Mesothelial cell of epicardium (in vitro differentiated cells): ENCODE measurements at regions not wholly inside any gene's neighbourhood (a gene's known extent, or its start where the extent isn't known, plus 50 kb on each side); places are given as distances from the start of the nearest gene placed in this dataset.

ENCODE experiments used
- DNase-seq, 2 experiments: peaks; one replicate each; pipeline ENCODE4 v3.0.0; 2021; ENCODE audit warnings: low spot score in 2 of 2; ENCODE audit not compliant: unreplicated experiment in 2 of 2
- H3K27ac Mint-ChIP-seq: 2 replicates; pipeline ENCODE4 v1.8.0; 2021; ENCODE audit warnings: mixed read lengths
- H3K27me3 Mint-ChIP-seq: 2 replicates; pipeline ENCODE4 v1.8.0; 2021; ENCODE audit warnings: low read depth, mixed read lengths
- H3K36me3 Mint-ChIP-seq: 2 replicates; pipeline ENCODE4 v1.8.0; 2021; ENCODE audit warnings: mixed read lengths
- H3K4me1 Mint-ChIP-seq: 2 replicates; pipeline ENCODE4 v1.8.0; 2021; ENCODE audit warnings: mixed read lengths
- H3K4me3 Mint-ChIP-seq: 2 replicates; pipeline ENCODE4 v1.8.0; 2021; ENCODE audit warnings: mild to moderate bottlenecking, moderate library complexity, mixed read lengths
- H3K9me3 Mint-ChIP-seq: 2 replicates; pipeline ENCODE4 v1.8.0; 2021; ENCODE audit warnings: mixed read lengths
- TF ChIP-seq, protein P1 (sequence below): fragments of 200-600 bp; sonication (generic); IDR thresholded peaks from one replicate; pipeline ENCODE4 v1.5.0; 2021; ENCODE audit warnings: antibody characterized with exemption; ENCODE audit not compliant: unreplicated experiment

DNA sequence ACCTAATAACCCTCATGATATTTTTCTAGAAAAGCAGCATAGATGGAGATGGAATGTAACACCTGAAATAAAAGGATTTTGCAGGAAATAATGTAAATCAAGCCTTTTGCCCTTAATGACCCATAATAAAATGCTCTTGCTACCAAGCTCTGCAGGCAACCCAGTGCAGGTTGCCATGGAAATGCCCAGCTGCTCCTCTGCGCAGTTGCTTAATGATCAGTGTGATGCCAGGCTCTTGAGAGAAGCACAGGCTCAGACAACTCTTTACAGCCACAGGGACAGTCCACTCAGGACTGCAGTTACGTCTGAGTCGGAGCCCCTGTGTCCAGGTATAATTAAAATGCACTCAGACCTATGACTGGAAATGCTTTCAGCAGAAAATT, 165.5 kb downstream of the LACC1 start:
- H3K36me3 Mint-ChIP-seq = no peaks in the 10 kb centered on the region
- no peak for DNase-seq
- no peak overlapping the region for H3K4me3 Mint-ChIP-seq
- H3K9me3 Mint-ChIP-seq = no peaks in the 10 kb centered on the region
- no peak overlapping the region for H3K27ac Mint-ChIP-seq
- H3K27me3 Mint-ChIP-seq = peaks cover 9% of the 10 kb centered on the region
- no peaks in the 10 kb centered on the region for H3K4me1 Mint-ChIP-seq
- TF ChIP-seq, protein P1, sequence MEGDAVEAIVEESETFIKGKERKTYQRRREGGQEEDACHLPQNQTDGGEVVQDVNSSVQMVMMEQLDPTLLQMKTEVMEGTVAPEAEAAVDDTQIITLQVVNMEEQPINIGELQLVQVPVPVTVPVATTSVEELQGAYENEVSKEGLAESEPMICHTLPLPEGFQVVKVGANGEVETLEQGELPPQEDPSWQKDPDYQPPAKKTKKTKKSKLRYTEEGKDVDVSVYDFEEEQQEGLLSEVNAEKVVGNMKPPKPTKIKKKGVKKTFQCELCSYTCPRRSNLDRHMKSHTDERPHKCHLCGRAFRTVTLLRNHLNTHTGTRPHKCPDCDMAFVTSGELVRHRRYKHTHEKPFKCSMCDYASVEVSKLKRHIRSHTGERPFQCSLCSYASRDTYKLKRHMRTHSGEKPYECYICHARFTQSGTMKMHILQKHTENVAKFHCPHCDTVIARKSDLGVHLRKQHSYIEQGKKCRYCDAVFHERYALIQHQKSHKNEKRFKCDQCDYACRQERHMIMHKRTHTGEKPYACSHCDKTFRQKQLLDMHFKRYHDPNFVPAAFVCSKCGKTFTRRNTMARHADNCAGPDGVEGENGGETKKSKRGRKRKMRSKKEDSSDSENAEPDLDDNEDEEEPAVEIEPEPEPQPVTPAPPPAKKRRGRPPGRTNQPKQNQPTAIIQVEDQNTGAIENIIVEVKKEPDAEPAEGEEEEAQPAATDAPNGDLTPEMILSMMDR = no peak

DNA sequence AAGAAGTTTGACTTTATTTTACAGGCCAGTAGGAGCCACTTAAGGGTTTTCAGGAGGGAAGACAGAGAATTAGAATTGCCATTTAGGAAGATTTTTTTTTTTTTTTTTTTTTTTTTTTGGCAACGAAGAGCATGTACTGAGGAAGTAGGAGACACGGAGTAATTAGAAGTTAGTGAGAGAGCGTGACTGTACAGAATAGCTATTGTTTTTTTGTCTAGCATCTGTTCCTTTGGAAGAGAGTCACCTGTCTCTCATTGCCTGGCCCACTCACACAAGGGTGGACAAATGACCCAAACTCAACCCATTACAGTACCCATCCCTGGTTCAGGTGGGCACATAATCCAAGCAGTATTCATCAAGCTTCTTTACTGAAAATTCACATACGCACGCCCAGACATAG, 166.7 kb downstream of the LACC1 start:
- TF ChIP-seq, protein P1 = no peak
- H3K4me3 Mint-ChIP-seq = no peak overlapping the region
- peaks cover 2% of the 10 kb centered on the region for H3K4me1 Mint-ChIP-seq
- H3K27ac Mint-ChIP-seq = no peak overlapping the region
- no peak for DNase-seq
- H3K36me3 Mint-ChIP-seq = no peaks in the 10 kb centered on the region
- H3K9me3 Mint-ChIP-seq = no peaks in the 10 kb centered on the region
- peaks cover 9% of the 10 kb centered on the region for H3K27me3 Mint-ChIP-seq

DNA sequence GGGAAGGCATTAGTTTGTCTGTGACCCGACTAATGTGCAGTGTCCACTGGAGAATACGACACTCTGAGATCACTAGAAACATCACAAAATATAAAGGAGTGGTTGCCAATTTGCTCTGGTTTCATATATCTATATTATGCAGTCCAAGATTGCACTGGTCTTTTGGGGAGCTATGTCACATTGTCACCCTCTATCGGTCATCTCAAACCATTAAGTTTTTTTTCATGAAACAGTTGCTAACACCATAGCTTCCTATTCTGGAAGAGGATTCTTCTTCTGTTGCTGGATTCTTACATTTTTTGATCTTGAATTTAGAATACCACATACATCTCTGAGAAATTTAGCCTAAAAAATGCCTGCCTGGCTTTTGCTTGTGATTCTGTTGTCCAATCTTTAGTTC, 168.6 kb downstream of the LACC1 start:
- Mint-ChIP-seq H3K9me3 (no peaks in the 10 kb centered on the region), H3K4me1 (peaks cover 18% of the 10 kb centered on the region), H3K4me3 (no peak overlapping the region), H3K36me3 (no peaks in the 10 kb centered on the region), H3K27ac (no peak overlapping the region), H3K27me3 (peaks cover 9% of the 10 kb centered on the region)
- TF ChIP-seq, protein P1 = no peak
- no peak for DNase-seq

DNA sequence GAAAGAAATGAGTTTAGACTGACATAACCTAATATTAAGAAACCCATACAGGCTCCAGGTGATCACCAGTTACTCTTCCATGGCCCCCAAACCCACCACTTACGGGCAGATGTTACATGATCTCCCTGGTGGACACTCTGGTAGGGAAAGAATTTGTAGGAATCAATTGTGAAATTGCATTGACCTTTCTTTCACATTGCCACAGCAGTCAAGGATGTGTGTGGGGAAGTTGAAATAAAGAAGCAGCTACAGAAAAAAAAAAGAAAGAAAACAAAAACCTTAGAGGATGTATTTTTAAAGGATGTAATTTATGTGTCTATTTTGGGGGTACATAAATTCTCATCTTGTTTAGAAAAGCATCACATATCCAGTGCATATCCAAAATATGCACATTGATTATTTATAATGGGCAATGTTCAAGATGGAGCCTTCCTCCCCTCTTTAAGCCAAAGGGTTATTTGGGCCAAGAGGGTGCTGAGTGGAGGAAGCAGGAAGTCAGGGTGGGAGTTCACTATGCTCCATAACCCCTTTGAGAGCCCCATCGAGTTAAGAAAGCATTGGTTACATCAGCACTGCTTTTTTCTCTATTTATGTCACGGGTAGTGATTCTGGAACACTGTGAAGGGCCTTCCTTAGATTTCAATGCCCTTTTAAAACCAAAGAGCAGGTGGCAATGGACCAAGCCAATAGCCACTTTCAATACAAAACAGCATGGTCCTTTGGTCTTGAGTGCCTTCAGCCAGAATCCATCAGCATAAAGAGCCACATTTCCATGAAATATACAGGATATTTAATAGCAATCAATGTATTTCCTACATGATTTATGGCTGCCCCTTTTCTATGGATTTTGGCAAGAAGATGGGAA, 169.6 kb downstream of the LACC1 start:
- H3K9me3 Mint-ChIP-seq = no peaks in the 10 kb centered on the region
- H3K36me3 Mint-ChIP-seq = no peaks in the 10 kb centered on the region
- H3K4me3 Mint-ChIP-seq = no peak overlapping the region
- peaks cover 9% of the 10 kb centered on the region for H3K27me3 Mint-ChIP-seq
- H3K27ac Mint-ChIP-seq = no peak overlapping the region
- TF ChIP-seq, protein P1 = no peak
- DNase-seq = no peak
- H3K4me1 Mint-ChIP-seq = peaks cover 26% of the 10 kb centered on the region

DNA sequence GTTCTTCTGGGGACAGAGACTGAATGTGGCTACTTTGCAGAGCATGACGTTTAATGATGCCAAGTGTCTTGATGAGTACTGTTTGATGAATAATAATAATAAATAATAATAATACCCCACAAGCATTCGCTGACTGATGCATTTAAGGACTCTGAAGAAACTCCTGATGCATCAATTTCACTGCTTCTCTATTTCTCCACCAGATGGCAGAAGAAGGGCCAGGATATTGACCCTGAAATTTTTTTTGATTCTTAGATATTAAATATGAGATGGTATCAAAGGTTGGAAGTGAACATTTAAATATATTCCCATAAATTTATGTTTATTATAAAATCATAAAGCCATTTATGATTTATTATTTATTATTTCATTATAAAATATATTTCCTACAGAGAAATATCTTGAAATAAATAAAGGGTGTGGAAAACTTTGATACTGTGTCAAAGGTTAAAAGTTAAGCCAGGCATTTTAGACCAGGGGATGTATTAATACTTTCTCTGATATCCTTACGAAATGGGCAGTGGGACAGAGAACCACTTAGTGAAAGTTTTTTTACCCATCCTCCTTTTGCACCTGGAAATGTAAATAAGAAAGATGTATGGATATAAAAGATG, 170.9 kb downstream of the LACC1 start:
- DNase-seq = no peak
- Mint-ChIP-seq H3K36me3 (no peaks in the 10 kb centered on the region), H3K27me3 (peaks cover 9% of the 10 kb centered on the region), H3K9me3 (no peaks in the 10 kb centered on the region), H3K27ac (no peak overlapping the region), H3K4me3 (no peak overlapping the region), H3K4me1 (peaks cover 26% of the 10 kb centered on the region)
- TF ChIP-seq, protein P1 = peak; percentile 70
